AG09309 (cell line): ENCODE measurements at regions not wholly inside any gene's neighbourhood (a gene's known extent, or its start where the extent isn't known, plus 50 kb on each side); places are given as distances from the start of the nearest gene placed in this dataset.

Source experiments
- DNase-seq: peaks from one replicate; pipeline ENCODE4 v3.0.0-alpha.2; 2010; ENCODE audit warnings: low read depth
- H3K4me3 ChIP-seq: 2 replicates; pipeline ENCODE4 v1.5.1; 2011; ENCODE audit warnings: mild to moderate bottlenecking, low read depth, low read length, moderate library complexity; ENCODE audit not compliant: control insufficient read depth
- TF ChIP-seq, protein P1 (sequence below): IDR thresholded peaks from 2 replicates; pipeline ENCODE4 v1.5.1; 2011; ENCODE audit warnings: mild to moderate bottlenecking, low read depth, low read length, inconsistent platforms; ENCODE audit not compliant: insufficient read depth, control insufficient read depth; ENCODE audit errors: missing control alignments

DNA sequence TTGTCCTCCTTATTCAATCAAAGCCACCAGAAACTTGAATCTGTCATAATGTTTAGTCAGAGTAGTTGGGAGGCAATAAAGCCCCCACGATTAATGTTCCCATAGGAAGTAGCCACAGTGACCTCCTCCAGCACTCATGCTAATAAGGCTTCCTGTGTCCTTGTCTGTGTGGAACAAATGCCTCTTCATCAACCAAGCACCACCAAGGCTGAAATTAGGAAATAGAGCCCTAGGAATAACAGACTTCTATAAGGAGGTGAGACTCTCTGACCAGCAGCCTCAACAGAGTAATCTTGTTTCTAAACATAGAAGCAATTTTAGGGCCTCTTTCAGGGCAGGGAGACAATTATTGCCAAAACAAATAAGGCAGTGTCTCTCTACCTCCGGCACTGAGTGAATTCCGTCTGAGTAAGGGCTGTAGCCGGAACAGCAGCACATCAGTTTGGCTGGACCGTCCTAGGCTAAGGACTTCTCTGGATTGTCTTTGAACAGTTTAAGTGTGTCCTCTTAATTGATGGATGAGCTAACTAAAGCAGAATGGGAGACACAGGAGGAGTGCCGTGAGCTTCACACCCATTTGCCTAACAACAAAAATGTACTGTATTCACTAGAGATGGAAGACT, 329.2 kb upstream of the HAND2 start:
- H3K4me3 ChIP-seq: no peak overlapping the region
- DNase-seq: no peak
- TF ChIP-seq, protein P1, sequence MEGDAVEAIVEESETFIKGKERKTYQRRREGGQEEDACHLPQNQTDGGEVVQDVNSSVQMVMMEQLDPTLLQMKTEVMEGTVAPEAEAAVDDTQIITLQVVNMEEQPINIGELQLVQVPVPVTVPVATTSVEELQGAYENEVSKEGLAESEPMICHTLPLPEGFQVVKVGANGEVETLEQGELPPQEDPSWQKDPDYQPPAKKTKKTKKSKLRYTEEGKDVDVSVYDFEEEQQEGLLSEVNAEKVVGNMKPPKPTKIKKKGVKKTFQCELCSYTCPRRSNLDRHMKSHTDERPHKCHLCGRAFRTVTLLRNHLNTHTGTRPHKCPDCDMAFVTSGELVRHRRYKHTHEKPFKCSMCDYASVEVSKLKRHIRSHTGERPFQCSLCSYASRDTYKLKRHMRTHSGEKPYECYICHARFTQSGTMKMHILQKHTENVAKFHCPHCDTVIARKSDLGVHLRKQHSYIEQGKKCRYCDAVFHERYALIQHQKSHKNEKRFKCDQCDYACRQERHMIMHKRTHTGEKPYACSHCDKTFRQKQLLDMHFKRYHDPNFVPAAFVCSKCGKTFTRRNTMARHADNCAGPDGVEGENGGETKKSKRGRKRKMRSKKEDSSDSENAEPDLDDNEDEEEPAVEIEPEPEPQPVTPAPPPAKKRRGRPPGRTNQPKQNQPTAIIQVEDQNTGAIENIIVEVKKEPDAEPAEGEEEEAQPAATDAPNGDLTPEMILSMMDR: no peak

DNA sequence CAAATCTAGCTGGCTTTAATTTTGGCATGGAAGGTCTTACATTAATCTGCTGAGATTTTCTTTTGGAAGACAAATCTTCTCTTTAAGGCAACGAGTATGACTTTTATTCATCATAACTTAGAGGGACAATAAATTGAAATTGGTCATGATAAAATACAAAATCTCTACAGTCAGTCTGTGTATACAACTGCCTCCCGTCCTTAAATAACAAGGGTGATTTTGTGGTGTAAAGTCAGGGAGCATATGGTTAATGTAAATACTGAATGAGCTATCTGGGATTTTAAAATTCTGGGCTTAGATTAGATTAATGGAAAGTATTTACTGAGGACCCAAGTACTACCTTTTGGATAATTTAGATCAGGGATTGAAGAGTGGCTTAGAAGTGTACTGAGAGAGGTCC, 328.4 kb upstream of the HAND2 start:
- DNase-seq: no peak
- H3K4me3 ChIP-seq: no peak overlapping the region
- TF ChIP-seq, protein P1: no peak

DNA sequence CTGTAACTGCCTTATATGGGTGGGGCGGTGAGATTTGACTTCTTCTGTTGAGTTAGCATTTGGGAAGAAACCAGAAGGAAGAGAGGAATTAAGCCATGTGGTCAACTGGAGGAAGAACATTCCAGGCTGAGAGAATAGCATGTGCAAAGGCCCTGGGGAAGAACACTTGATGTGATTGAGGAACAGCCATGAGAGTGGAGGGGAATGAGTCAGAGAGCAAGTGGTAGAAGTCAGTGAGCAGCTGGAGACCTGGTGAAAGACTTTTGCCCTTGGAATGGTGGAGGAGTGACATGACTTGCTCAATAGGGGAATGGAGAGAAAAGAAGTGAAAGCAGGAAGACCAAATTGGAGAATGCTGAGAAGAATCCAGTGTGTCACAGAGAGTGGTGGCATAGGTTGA, 327.8 kb upstream of the HAND2 start:
- no peak for DNase-seq
- TF ChIP-seq, protein P1: no peak
- no peak overlapping the region for H3K4me3 ChIP-seq

DNA sequence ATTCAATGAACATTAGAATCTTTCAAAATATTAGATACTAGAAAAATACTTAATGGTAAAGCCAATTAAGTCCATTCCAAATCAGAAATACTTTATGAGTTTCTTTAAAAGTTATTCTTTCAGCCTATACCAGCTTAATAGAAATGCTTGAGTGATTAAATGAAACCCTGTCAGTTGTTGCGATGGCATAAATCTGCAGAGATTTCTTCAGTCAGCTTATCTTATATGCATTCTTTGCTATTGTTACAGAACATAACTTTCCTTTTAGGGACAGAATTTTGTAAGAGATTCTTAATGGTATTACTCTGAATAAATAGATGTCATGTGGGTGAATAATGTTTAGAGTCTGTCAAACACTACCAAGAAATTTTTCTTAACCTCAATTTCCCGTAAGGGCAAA, 325.0 kb upstream of the HAND2 start:
- TF ChIP-seq, protein P1: no peak
- H3K4me3 ChIP-seq: no peak overlapping the region
- DNase-seq: no peak

DNA sequence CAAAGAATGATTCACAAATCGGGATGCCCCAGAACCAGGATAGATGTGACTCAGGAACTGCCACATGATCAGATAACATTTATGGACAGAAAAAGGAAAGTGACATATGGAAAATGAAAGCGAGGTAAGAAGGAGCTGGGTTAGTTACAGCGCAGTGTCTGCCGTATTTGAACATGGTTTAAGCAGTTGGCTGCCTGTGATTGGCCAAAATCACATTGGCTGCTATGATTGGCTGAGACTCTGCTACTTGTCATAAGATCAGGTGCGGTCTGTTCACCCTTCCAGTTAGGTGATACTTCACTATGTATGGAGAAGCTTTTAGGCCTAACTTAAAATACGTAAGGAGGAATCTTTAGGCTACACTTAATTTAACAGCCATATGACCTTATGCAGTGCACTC, 322.7 kb upstream of the HAND2 start:
- TF ChIP-seq, protein P1: no peak
- DNase-seq: no peak
- no peak overlapping the region for H3K4me3 ChIP-seq

DNA sequence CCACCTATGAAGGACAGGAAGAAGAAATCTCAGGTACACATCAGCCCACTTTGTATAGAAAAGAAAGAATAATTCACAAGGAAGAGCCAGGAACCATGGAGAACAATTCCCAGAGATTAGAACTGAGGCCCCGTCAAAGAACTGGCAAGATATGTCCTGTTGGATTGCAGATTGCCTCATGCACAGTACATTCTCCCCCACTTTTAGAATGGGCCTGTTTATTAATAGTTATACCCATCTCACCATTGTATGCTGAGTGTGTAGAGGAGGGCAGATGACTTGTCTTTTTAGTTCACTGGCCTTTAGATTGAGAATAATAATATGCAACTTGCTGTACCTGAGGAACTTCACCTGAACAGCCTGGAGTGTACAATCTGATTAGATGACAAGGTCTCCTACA, 315.6 kb upstream of the HAND2 start:
- DNase-seq: no peak
- TF ChIP-seq, protein P1: no peak

DNA sequence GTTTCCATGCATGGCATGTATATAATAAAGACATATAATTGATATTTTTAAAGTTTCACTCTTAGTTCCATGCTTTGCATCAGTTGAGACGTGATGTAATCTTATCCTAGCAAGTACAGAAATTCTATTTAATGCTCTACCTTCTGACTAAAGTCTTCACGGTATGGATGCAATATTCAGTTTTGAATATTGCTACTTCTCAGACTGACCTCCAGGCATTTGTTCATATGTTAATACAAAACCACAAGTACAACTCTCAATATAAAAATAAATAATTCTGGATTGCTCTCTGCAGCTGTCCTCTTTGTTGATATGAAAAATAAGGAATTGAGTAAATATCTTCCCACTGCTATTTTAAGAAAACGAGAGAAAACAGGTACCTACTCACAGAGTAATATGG, 309.8 kb upstream of the HAND2 start:
- H3K4me3 ChIP-seq: no peak overlapping the region
- TF ChIP-seq, protein P1: no peak
- no peak for DNase-seq

More for the DNA sequence above, 315.6 kb upstream of the HAND2 start:
- H3K4me3 ChIP-seq: no peak overlapping the region
